Muscle layer of duodenum (tissue), 2 donors: ENCODE measurements at regions not wholly inside any gene's neighbourhood (a gene's known extent, or its start where the extent isn't known, plus 50 kb on each side); places are given as distances from the start of the nearest gene placed in this dataset.
A peak's percentile ranks its signal among the peaks of the same experiment; 100 is the strongest.

Experiments used
- H3K27ac ChIP-seq: one replicate; pipeline ENCODE4 v1.7.0; 2013; ENCODE audit warnings: mild to moderate bottlenecking, low read length
- H3K27me3 ChIP-seq: one replicate; pipeline ENCODE4 v1.7.0; 2013; ENCODE audit warnings: low read depth, mild to moderate bottlenecking, control low read depth, low read length
- H3K36me3 ChIP-seq, 2 donors: one replicate each; pipeline ENCODE4 v1.7.0; 2013; ENCODE audit warnings: low read length in 2 of 2, control low read depth in 1 of 2, mild to moderate bottlenecking in 1 of 2; ENCODE audit not compliant: insufficient read depth in 2 of 2, control insufficient read depth in 1 of 2
- H3K4me1 ChIP-seq, 2 donors: one replicate each; pipeline ENCODE4 v1.7.0; 2013; ENCODE audit warnings: low read length in 2 of 2, mild to moderate bottlenecking in 2 of 2, control low read depth in 1 of 2, moderate library complexity in 1 of 2; ENCODE audit not compliant: insufficient read depth in 2 of 2, control insufficient read depth in 1 of 2
- H3K4me3 ChIP-seq, 2 donors: one replicate each; pipeline ENCODE4 v1.7.0; 2013; ENCODE audit warnings: low read length in 2 of 2, low read depth in 1 of 2, mild to moderate bottlenecking in 1 of 2
- H3K9me3 ChIP-seq, 2 donors: one replicate each; pipeline ENCODE4 v1.7.0; 2013; ENCODE audit warnings: low read length in 2 of 2, control low read depth in 1 of 2, mild to moderate bottlenecking in 1 of 2; ENCODE audit not compliant: control insufficient read depth in 1 of 2
- donor health status: healthy.

DNA sequence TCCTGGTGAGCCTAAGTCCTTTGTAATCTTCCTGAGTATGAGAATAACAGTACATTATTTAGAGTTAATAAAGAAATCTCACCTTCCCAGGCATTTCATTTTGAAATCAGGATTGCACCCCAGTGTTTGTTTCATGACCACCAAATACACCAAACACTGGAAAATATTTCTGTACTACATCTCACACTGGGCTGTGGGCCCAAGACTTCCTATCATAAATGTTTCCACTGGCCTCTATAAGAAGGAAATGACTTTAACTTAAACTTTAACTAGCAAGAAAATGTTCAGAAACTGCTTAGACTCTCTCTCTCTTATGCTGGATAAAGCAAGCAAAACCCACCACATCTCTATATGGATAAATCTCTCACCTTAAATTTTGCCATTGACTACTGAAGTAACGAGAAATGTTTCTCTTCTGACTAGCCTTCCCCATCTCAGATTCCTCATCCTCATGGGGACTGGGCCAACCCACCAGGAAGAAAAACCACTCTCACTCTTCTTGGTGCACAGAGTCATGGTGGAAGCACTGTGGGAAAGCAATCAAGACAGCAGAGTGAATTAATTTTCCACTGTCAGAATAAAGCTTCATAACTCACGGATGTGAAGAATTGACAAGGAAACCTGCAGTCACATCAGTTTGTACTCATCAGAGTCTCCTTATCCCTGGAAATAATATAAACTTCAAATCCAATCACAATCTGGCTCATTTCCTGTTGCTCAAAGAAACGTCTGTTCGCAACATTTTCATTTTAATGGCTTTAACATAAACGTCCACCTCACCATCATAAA is 859.6 kb downstream of the EPHA3 start:
- H3K27ac ChIP-seq = no peak overlapping the region
- peaks cover 0 to 3% of the 10 kb centered on the region in 2 donors for H3K4me1 ChIP-seq
- no peak overlapping the region for H3K4me3 ChIP-seq
- H3K27me3 ChIP-seq = no peaks in the 10 kb centered on the region
- H3K9me3 ChIP-seq = no peaks in the 10 kb centered on the region
- H3K36me3 ChIP-seq = no peaks in the 10 kb centered on the region

- Histone ChIP-seq H3K36me3 (no peaks in the 10 kb centered on the region), H3K9me3 (no peaks in the 10 kb centered on the region), H3K27ac (no peak overlapping the region), H3K4me1 (peaks cover 0 to 3% of the 10 kb centered on the region in 2 donors), H3K27me3 (no peaks in the 10 kb centered on the region), H3K4me3 (no peak overlapping the region)
Observed at GRCh38 chr3:89971329-89971728, 863.9 kb downstream of the EPHA3 start.

GRCh38 chr3:89973156-89973555 is 865.7 kb downstream of the EPHA3 start:
- H3K36me3 ChIP-seq = no peaks in the 10 kb centered on the region
- H3K4me1 ChIP-seq = peaks cover 0 to 3% of the 10 kb centered on the region in 2 donors
- no peaks in the 10 kb centered on the region for H3K9me3 ChIP-seq
- no peaks in the 10 kb centered on the region for H3K27me3 ChIP-seq
- no peak overlapping the region for H3K4me3 ChIP-seq
- no peak overlapping the region for H3K27ac ChIP-seq

DNA sequence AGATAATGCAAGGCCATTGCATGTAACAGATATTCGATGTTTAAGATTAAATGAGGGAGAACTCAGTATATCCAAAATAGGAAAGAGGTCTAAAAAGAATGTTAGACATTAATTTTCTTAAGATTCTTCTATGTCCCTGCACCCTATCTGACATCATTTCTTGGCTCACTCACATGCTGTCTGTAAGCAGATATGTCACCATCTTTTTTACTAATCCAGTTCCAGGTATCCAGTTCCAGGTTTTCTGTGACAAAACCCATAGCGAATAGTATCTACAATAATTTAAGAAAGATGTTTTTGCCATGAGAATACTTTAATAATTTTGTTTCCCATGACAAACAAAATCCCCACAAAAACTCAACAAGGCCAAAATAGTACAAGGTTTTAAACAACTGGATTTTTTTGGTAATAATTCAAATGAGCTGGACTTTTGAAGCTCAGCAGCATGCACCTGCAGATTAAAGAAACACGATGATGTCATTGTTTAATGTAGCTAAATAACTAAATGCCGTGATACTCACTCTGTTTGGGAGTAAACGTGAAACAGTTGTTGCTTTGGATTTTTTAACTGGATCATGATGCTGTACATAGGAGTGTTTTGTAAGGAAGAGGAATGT is 867.6 kb downstream of the EPHA3 start:
- no peak overlapping the region for H3K27ac ChIP-seq
- H3K4me1 ChIP-seq = peaks cover 0 to 3% of the 10 kb centered on the region in 2 donors
- H3K4me3 ChIP-seq = no peak overlapping the region

GRCh38 chr3:89983449-89983848 is 876.0 kb downstream of the EPHA3 start:
- Histone ChIP-seq H3K4me1 (no peaks in the 10 kb centered on the region), H3K9me3 (peaks cover 0 to 3% of the 10 kb centered on the region in 2 donors), H3K27me3 (no peaks in the 10 kb centered on the region), H3K27ac (no peak overlapping the region), H3K4me3 (no peak overlapping the region), H3K36me3 (no peaks in the 10 kb centered on the region)

More for the DNA sequence above, 867.6 kb downstream of the EPHA3 start:
- Histone ChIP-seq H3K36me3 (no peaks in the 10 kb centered on the region), H3K9me3 (no peaks in the 10 kb centered on the region), H3K27me3 (no peaks in the 10 kb centered on the region)

DNA sequence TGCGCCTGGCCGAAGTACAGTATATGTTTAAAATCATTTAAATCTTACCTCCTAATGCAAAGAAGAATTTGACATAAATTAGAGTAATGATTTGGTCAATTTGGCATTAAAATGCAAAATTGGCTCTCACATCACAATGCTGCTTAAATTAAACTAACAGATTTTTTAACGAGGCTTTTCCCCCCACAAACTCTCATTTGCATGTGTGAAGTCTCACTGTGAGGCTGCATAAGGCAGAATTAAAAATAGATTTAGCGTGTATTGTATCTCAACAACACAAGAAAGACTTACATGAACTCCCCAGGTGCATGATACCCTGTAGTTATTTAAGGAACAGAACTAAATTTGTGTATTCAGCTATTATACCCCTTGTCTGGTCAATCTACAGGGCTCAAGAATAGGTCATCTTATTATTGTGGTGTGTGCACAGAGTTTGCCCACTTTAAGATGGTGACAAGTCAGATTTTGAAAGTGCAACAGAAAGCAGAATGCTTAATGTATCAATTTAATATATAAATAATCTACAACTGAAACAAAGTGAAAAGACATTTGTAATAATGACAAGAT is 897.9 kb downstream of the EPHA3 start:
- Histone ChIP-seq H3K4me3 (no peak overlapping the region), H3K9me3 (no peaks in the 10 kb centered on the region), H3K4me1 (peaks cover 0 to 4% of the 10 kb centered on the region in 2 donors), H3K27ac (no peak overlapping the region), H3K36me3 (no peaks in the 10 kb centered on the region), H3K27me3 (no peaks in the 10 kb centered on the region)

GRCh38 chr3:90007778-90008499 is 900.5 kb downstream of the EPHA3 start:
- Histone ChIP-seq H3K27me3 (no peaks in the 10 kb centered on the region), H3K4me3 (peak overlapping the region in 1 of 2 donors; percentile 2), H3K36me3 (no peaks in the 10 kb centered on the region), H3K4me1 (peaks cover 0 to 4% of the 10 kb centered on the region in 2 donors), H3K9me3 (no peaks in the 10 kb centered on the region), H3K27ac (peak overlapping the region; percentile 24)

DNA sequence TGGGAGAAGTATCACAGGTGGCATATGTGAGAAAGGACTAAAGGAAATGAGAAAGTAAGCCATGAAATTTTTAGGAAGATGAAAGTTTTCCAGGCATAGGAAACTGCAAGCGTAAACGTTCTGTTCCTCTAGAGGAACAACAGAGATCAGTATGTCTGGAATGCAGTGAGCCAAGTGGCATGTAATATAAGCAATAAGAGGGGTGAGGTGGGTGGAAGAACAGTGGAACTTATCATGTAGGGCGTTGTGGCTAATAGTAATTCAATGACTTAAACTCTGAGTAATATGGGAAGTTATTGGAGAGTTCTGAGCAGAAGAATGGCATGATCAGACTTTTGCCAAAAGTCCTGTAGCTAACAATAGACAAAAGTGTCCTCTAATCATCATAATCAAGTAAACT is 902.9 kb downstream of the EPHA3 start:
- H3K36me3 ChIP-seq = no peaks in the 10 kb centered on the region
- H3K4me3 ChIP-seq = no peak overlapping the region
- no peak overlapping the region for H3K27ac ChIP-seq
- H3K27me3 ChIP-seq = no peaks in the 10 kb centered on the region
- peaks cover 0 to 4% of the 10 kb centered on the region in 2 donors for H3K4me1 ChIP-seq
- no peaks in the 10 kb centered on the region for H3K9me3 ChIP-seq

DNA sequence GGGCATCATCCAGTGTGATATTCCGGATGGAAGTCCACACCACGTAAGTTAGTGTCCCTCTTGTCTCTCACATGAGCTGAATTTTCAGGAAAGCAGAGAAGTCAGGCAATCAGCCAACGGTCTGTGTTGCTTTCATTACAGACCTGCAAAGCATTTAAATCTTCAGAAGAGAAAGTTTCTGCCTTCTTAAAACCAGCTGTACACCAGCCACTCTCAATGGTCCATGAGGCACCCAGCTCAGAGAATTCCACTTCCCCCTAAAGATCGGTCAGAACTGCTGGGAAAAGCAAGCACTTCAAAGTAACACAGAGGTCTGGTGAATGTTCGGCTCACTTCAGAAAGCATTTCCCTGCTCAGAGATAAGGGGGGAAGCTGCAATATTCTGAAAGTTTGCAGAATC is 903.7 kb downstream of the EPHA3 start:
- Histone ChIP-seq H3K4me1 (peaks cover 0 to 4% of the 10 kb centered on the region in 2 donors), H3K36me3 (no peaks in the 10 kb centered on the region), H3K9me3 (no peaks in the 10 kb centered on the region), H3K27me3 (no peaks in the 10 kb centered on the region), H3K27ac (peak overlapping the region; percentile 9), H3K4me3 (no peak overlapping the region)

- Histone ChIP-seq H3K4me3 (no peak overlapping the region), H3K36me3 (no peaks in the 10 kb centered on the region), H3K9me3 (no peaks in the 10 kb centered on the region), H3K27me3 (no peaks in the 10 kb centered on the region), H3K4me1 (peaks cover 0 to 4% of the 10 kb centered on the region in 2 donors), H3K27ac (peak overlapping the region; percentile 9)
Observed at GRCh38 chr3:90011596-90011995, 904.2 kb downstream of the EPHA3 start.

- Histone ChIP-seq H3K36me3 (no peaks in the 10 kb centered on the region), H3K27me3 (no peaks in the 10 kb centered on the region), H3K4me3 (no peak overlapping the region), H3K9me3 (no peaks in the 10 kb centered on the region), H3K4me1 (peaks cover 0 to 4% of the 10 kb centered on the region in 2 donors), H3K27ac (no peak overlapping the region)
Observed at GRCh38 chr3:90011996-90012395, 904.6 kb downstream of the EPHA3 start.
